H1 (cell line): ENCODE measurements at regions not wholly inside any gene's neighbourhood (a gene's known extent, or its start where the extent isn't known, plus 50 kb on each side); places are given as distances from the start of the nearest gene placed in this dataset.

Experiments used
- CTCF ChIA-PET: fragments of 300-600 bp; sonication (Branson Sonifier 250); formaldehyde crosslinking; loops from one replicate; lab custom pipeline; 2021; ENCODE audit not compliant: partially characterized antibody; lab: Charles Lee
- POLR2A ChIA-PET: fragments of 300-600 bp; sonication (Branson Sonifier 250); formaldehyde crosslinking; loops from one replicate; lab custom pipeline; 2021; ENCODE audit warnings: inconsistent platforms; ENCODE audit not compliant: partially characterized antibody; lab: Charles Lee
- DNase-seq, 2 experiments: peaks; one replicate each; pipeline versions ENCODE4 v3.0.0 to v3.0.0-alpha.2; 2010 to 2022; ENCODE audit warnings: low spot score in 2 of 2, low read depth in 1 of 2, mixed read lengths in 1 of 2
- FAIRE-seq: peaks from 2 replicates; lab custom pipeline; 2011; peaks lifted over from hg19 to GRCh38; lab: Jason Lieb, UNC
- H2AFZ ChIP-seq: 2 replicates; pipeline ENCODE4 v1.8.1; 2012; ENCODE audit warnings: low read length, inconsistent platforms
- H2AK5ac ChIP-seq: 2 replicates; pipeline ENCODE4 v1.6.1; 2013; ENCODE audit warnings: low read depth, low read length
- H2BK120ac ChIP-seq: replicated peaks from 2 replicates; pipeline ENCODE3; 2013; ENCODE audit warnings: low read depth, low read length, inconsistent platforms
- H2BK12ac ChIP-seq: 2 replicates; pipeline ENCODE4 v1.6.1; 2013; ENCODE audit warnings: low read depth, low read length
- H2BK15ac ChIP-seq: 2 replicates; pipeline ENCODE4 v1.6.1; 2013; ENCODE audit warnings: low read length
- H2BK20ac ChIP-seq: 2 replicates; pipeline ENCODE4 v1.6.1; 2013; ENCODE audit warnings: low read length
- H2BK5ac ChIP-seq: 2 replicates; pipeline ENCODE4 v1.6.1; 2013; ENCODE audit warnings: low read depth, low read length
- H3K14ac ChIP-seq: 2 replicates; pipeline ENCODE4 v1.6.1; 2013; ENCODE audit warnings: inconsistent platforms; ENCODE audit not compliant: insufficient read length
- H3K18ac ChIP-seq: 2 replicates; pipeline ENCODE4 v1.6.1; 2013; ENCODE audit warnings: low read length; ENCODE audit errors: extremely low read depth
- H3K23ac ChIP-seq: 2 replicates; pipeline ENCODE4 v1.6.1; 2013; ENCODE audit warnings: inconsistent platforms; ENCODE audit not compliant: insufficient read length
- H3K23me2 ChIP-seq: 2 replicates; pipeline ENCODE4 v1.6.1; 2013; ENCODE audit warnings: low read depth, low read length
- H3K27ac ChIP-seq: 2 replicates; pipeline ENCODE4 v1.6.1; 2011; ENCODE audit warnings: low read depth, low read length, inconsistent platforms
- H3K27me3 ChIP-seq, 4 experiments: replicated peaks in 1 of 4; 1 replicate in 1 of 4; 2 replicates in 3 of 4; pipeline versions ENCODE4 v1.6.1 to v1.8.1; 2011 to 2013; ENCODE audit warnings: low read length in 3 of 4, mild to moderate bottlenecking in 3 of 4, inconsistent platforms in 2 of 4, mixed read lengths in 2 of 4, moderate library complexity in 1 of 4; ENCODE audit not compliant: control insufficient read depth in 3 of 4, insufficient read depth in 3 of 4; ENCODE audit errors: extremely low read depth in 1 of 4
- H3K36me3 ChIP-seq, 4 experiments: 2 replicates each; pipeline versions ENCODE4 v1.6.1 to v1.8.1; 2011 to 2013; ENCODE audit warnings: mild to moderate bottlenecking in 4 of 4, low read length in 3 of 4, moderate library complexity in 2 of 4, control low read depth in 1 of 4, inconsistent platforms in 1 of 4; ENCODE audit not compliant: insufficient read depth in 4 of 4, control insufficient read depth in 2 of 4
- H3K4ac ChIP-seq: replicated peaks from 2 replicates; pipeline ENCODE3; 2013; ENCODE audit warnings: low read length, low read depth, mixed read lengths, inconsistent platforms; ENCODE audit not compliant: insufficient read length
- H3K4me1 ChIP-seq, 4 experiments: replicated peaks in 1 of 4; 1 replicate in 1 of 4; 2 replicates in 3 of 4; pipeline versions ENCODE4 v1.6.1 to v1.8.1; 2011 to 2013; ENCODE audit warnings: low read length in 3 of 4, inconsistent platforms in 2 of 4, mixed read lengths in 1 of 4; ENCODE audit not compliant: insufficient read depth in 4 of 4, control insufficient read depth in 3 of 4
- H3K4me2 ChIP-seq, 2 experiments: 2 replicates each; pipeline versions ENCODE4 v1.6.1 to v1.8.1; 2011 to 2013; ENCODE audit warnings: low read depth in 2 of 2, low read length in 2 of 2, control low read depth in 1 of 2, inconsistent platforms in 1 of 2, mild to moderate bottlenecking in 1 of 2; ENCODE audit not compliant: insufficient read depth in 1 of 2
- H3K4me3 ChIP-seq, 4 experiments: fragments of 200-600, 300-600 bp in 1 of 4; sonication (generic), shearing (Covaris generic), sonication (Bioruptor Twin) in 1 of 4; 2 replicates each; pipeline versions ENCODE4 v1.5.1 to v1.8.1; 2011 to 2016; ENCODE audit warnings: low read length in 4 of 4, low read depth in 3 of 4, control low read depth in 2 of 4, inconsistent platforms in 2 of 4, mild to moderate bottlenecking in 2 of 4, mixed read lengths in 1 of 4, moderate library complexity in 1 of 4; ENCODE audit not compliant: insufficient read depth in 2 of 4; ENCODE audit errors: extremely low read depth in 1 of 4
- H3K56ac ChIP-seq: replicated peaks from 2 replicates; pipeline ENCODE3; 2013; ENCODE audit warnings: low read depth, mild to moderate bottlenecking, mixed read lengths, low read length, inconsistent platforms; ENCODE audit not compliant: insufficient read length
- H3K79me1 ChIP-seq: 2 replicates; pipeline ENCODE4 v1.6.1; 2013; ENCODE audit warnings: low read depth, low read length, control low read depth
- H3K79me2 ChIP-seq, 2 experiments: 2 replicates each; pipeline versions ENCODE4 v1.6.1 to v1.8.1; 2012 to 2013; ENCODE audit warnings: low read length in 2 of 2, mild to moderate bottlenecking in 2 of 2, inconsistent platforms in 1 of 2; ENCODE audit not compliant: insufficient read depth in 2 of 2, control insufficient read depth in 1 of 2
- H3K9ac ChIP-seq, 4 experiments: replicated peaks in 1 of 4; 1 replicate in 1 of 4; 2 replicates in 3 of 4; pipeline versions ENCODE4 v1.6.1 to v1.8.1; 2011 to 2013; ENCODE audit warnings: low read depth in 3 of 4, low read length in 3 of 4, control low read depth in 2 of 4, mild to moderate bottlenecking in 2 of 4, moderate library complexity in 2 of 4, inconsistent platforms in 1 of 4; ENCODE audit errors: extremely low read depth in 1 of 4
- H3K9me3 ChIP-seq, 2 experiments: 2 replicates each; pipeline versions ENCODE4 v1.6.1 to v1.8.1; 2012 to 2013; ENCODE audit warnings: mild to moderate bottlenecking in 2 of 2, moderate library complexity in 2 of 2, control low read depth in 1 of 2, inconsistent platforms in 1 of 2, low read depth in 1 of 2, low read length in 1 of 2, mixed read lengths in 1 of 2; ENCODE audit not compliant: insufficient read depth in 2 of 2
- H4K20me1 ChIP-seq, 2 experiments: replicated peaks in 1 of 2; 2 replicates each; pipeline versions ENCODE3 to v1.8.1; 2011 to 2013; ENCODE audit warnings: inconsistent platforms in 2 of 2, low read length in 2 of 2, mild to moderate bottlenecking in 1 of 2; ENCODE audit not compliant: insufficient read depth in 2 of 2, control insufficient read depth in 1 of 2
- H4K5ac ChIP-seq: 2 replicates; pipeline ENCODE4 v1.6.1; 2013; ENCODE audit warnings: low read length, low read depth, mixed read lengths, inconsistent platforms; ENCODE audit not compliant: insufficient read length
- H4K8ac ChIP-seq: 2 replicates; pipeline ENCODE4 v1.8.0; 2013; ENCODE audit warnings: mild to moderate bottlenecking, moderate library complexity, low read length, inconsistent platforms; ENCODE audit not compliant: insufficient read depth; ENCODE audit errors: extremely low read depth
- H4K91ac ChIP-seq: replicated peaks from 2 replicates; pipeline ENCODE3; 2013; ENCODE audit warnings: low read length, mixed read lengths, inconsistent platforms; ENCODE audit not compliant: insufficient read length
- ASH2L ChIP-seq: fragments of 200-600, 300-600 bp; sonication (generic); IDR thresholded peaks from one replicate; pipeline ENCODE4 v1.7.1; 2017; ENCODE audit warnings: low read length
- ATF2 ChIP-seq: IDR thresholded peaks from 2 replicates; pipeline ENCODE4 v1.6.1; 2012; ENCODE audit warnings: low read length, inconsistent platforms
- CREB1 ChIP-seq: IDR thresholded peaks from 2 replicates; pipeline ENCODE4 v1.6.1; 2012; ENCODE audit warnings: inconsistent platforms
- EP300 ChIP-seq, 2 experiments: IDR thresholded peaks; 1 replicate in 1 of 2; 2 replicates in 1 of 2; pipeline ENCODE4 v1.6.1; 2011 to 2012; ENCODE audit warnings: low read depth in 2 of 2, low read length in 2 of 2, mild to moderate bottlenecking in 2 of 2, borderline replicate concordance in 1 of 2, inconsistent platforms in 1 of 2, moderate library complexity in 1 of 2
- FOSL1 ChIP-seq: IDR thresholded peaks from 2 replicates; pipeline ENCODE4 v1.6.1; 2011; ENCODE audit warnings: mild to moderate bottlenecking, low read depth, low read length, moderate library complexity; ENCODE audit not compliant: insufficient read depth
- HDAC6 ChIP-seq: IDR thresholded peaks from one replicate; pipeline ENCODE4 v1.7.1; 2012; ENCODE audit warnings: low read depth, mild to moderate bottlenecking, inconsistent platforms, low read length, moderate library complexity
- KDM4A ChIP-seq: IDR thresholded peaks from one replicate; pipeline ENCODE4 v1.7.1; 2012; ENCODE audit warnings: low read depth, mild to moderate bottlenecking, moderate library complexity, low read length, inconsistent platforms; ENCODE audit not compliant: severe bottlenecking
- POLR2A ChIP-seq, 2 experiments: IDR thresholded peaks; 1 replicate in 1 of 2; 2 replicates in 1 of 2; pipeline ENCODE4 v1.6.1; 2011; ENCODE audit warnings: low read depth in 2 of 2, low read length in 2 of 2, mild to moderate bottlenecking in 2 of 2; ENCODE audit errors: control extremely low read depth in 1 of 2
- POLR2AphosphoS5 ChIP-seq: IDR thresholded peaks from 2 replicates; pipeline ENCODE4 v1.6.1; 2011; ENCODE audit warnings: low read depth, low read length
- POU5F1 ChIP-seq: IDR thresholded peaks from 2 replicates; pipeline ENCODE4 v1.6.1; 2011; ENCODE audit warnings: low read depth, mild to moderate bottlenecking, low read length, moderate library complexity
- RAD21 ChIP-seq, 2 experiments: IDR thresholded peaks in 1 of 2; conservative IDR thresholded peaks in 1 of 2; 2 replicates each; pipeline ENCODE4 v1.6.1; 2011; ENCODE audit warnings: low read depth in 2 of 2, low read length in 2 of 2, improper control_type of control experiment in 1 of 2, inconsistent platforms in 1 of 2, mild to moderate bottlenecking in 1 of 2, moderate library complexity in 1 of 2
- RXRA ChIP-seq: IDR thresholded peaks from 2 replicates; pipeline ENCODE4 v1.6.1; 2011; ENCODE audit warnings: low read depth, mild to moderate bottlenecking, low read length, moderate library complexity; ENCODE audit not compliant: insufficient read depth
- SAP30 ChIP-seq: fragments of 300-600 bp; sonication (generic); IDR thresholded peaks from 2 replicates; pipeline ENCODE4 v1.7.1; 2012; ENCODE audit warnings: low read length, moderate library complexity, mild to moderate bottlenecking, inconsistent platforms; ENCODE audit not compliant: insufficient read depth, insufficient replicate concordance

DNA sequence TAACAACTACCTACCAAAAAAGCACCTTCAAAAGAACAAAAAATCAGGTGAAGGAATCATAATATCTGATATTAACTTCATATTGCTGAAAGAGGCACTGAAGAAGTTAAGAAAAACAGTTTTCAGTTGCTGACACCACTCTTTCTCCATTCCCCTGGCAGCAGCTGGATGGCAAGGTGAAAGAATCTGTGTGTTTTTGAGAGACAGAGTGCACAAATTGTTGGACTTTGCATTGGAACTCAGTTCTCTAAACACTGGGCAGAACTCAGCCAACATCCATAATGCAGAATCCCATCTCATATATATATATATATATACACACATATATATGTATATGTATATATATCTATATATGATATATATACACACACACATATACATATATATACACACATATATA is 408.3 kb upstream of the MAGEC2 start:
- Histone ChIP-seq H4K8ac (no peak overlapping the region), H3K9me3 (no peaks in the 10 kb centered on the region), H3K23ac (no peak overlapping the region), H3K14ac (no peak overlapping the region), H4K20me1 (no peaks in the 10 kb centered on the region), H3K4me2 (no peak overlapping the region), H2BK20ac (no peak overlapping the region), H3K79me2 (no peaks in the 10 kb centered on the region), H2AK5ac (no peak overlapping the region), H3K4ac (no peak overlapping the region), H2BK12ac (no peak overlapping the region), H3K4me1 (no peaks in the 10 kb centered on the region), H2BK15ac (no peak overlapping the region), H4K91ac (no peak overlapping the region), H3K27me3 (no peaks in the 10 kb centered on the region), H2AFZ (no peak overlapping the region), H4K5ac (no peak overlapping the region), H3K9ac (no peak overlapping the region), H3K27ac (no peak overlapping the region), H2BK5ac (no peak overlapping the region), H3K36me3 (no peaks in the 10 kb centered on the region), H3K23me2 (no peaks in the 10 kb centered on the region), H3K56ac (no peak overlapping the region), H3K18ac (no peak overlapping the region), H2BK120ac (no peak overlapping the region), H3K79me1 (no peaks in the 10 kb centered on the region), H3K4me3 (no peak overlapping the region)
- DNase-seq (no peak), FAIRE-seq (no peak)
- CTCF ChIA-PET = no interaction called here
- POLR2A ChIA-PET = no interaction called here
- TF ChIP-seq ATF2 = no peak
- TF ChIP-seq CREB1 = no peak
- no peak for TF ChIP-seq KDM4A
- no peak for TF ChIP-seq POLR2AphosphoS5
- no peak for TF ChIP-seq EP300 (IDR thresholded peaks at IDR 0.05; ENCODE audit: borderline replicate concordance in 1 of 2, low read depth in 2 of 2, low read length in 2 of 2)
- no peak for TF ChIP-seq HDAC6
- no peak for TF ChIP-seq ASH2L
- no peak for TF ChIP-seq POU5F1
- no peak for TF ChIP-seq FOSL1
- no peak for TF ChIP-seq RAD21 (IDR thresholded peaks at IDR 0.05 in 1 of 2, conservative IDR thresholded peaks at IDR 0.05 in 1 of 2; ENCODE audit: low read depth in 2 of 2, low read length in 2 of 2)
- no peak for TF ChIP-seq POLR2A (IDR thresholded peaks at IDR 0.05; ENCODE audit: control extremely low read depth in 1 of 2, low read depth in 2 of 2, low read length in 2 of 2)
- no peak for TF ChIP-seq RXRA
- TF ChIP-seq SAP30 = no peak
